Activated CD4-positive, alpha-beta T cell treated with anti-CD3 and anti-CD28 coated beads for 36 hours (primary cell): ENCODE measurements at regions not wholly inside any gene's neighbourhood (a gene's known extent, or its start where the extent isn't known, plus 50 kb on each side); places are given as distances from the start of the nearest gene placed in this dataset.
A peak's percentile ranks its signal among the peaks of the same experiment; 100 is the strongest.
"Not testable (repeated sequence)": the region's sequence is repeated elsewhere in the genome, so short reads cannot be mapped to it uniquely, and the experiment has no call there.

Experiments
- ATAC-seq: fragments of 200-7000 bp; cut with Tn5 transposase; one replicate; pipeline ENCODE4 v1.10.0; 2021; ENCODE audit warnings: mild to moderate bottlenecking, moderate library complexity
- CTCF ChIA-PET: fragments of 350-600 bp; sonication (Branson Sonifier 250); formaldehyde crosslinking; loops from one replicate; lab custom pipeline; 2021; ENCODE audit warnings: antibody characterized with exemption; lab: Charles Lee
- POLR2A ChIA-PET: fragments of 350-600 bp; sonication (Branson Sonifier 250); formaldehyde crosslinking; loops from one replicate; lab custom pipeline; 2021; ENCODE audit warnings: antibody characterized with exemption, inconsistent platforms; lab: Charles Lee
- DNase-seq: peaks from one replicate; pipeline ENCODE4 v3.0.0-alpha.2; 2020
- H3K27ac Mint-ChIP-seq: one replicate; pipeline ENCODE4 v1.8.0; 2021; ENCODE audit warnings: mixed read lengths
- H3K27me3 Mint-ChIP-seq: one replicate; pipeline ENCODE4 v1.8.0; 2021; ENCODE audit warnings: mixed read lengths
- H3K36me3 Mint-ChIP-seq: one replicate; pipeline ENCODE4 v1.8.0; 2021; ENCODE audit warnings: low read depth, mixed read lengths
- H3K4me1 Mint-ChIP-seq: one replicate; pipeline ENCODE4 v1.8.0; 2021; ENCODE audit warnings: mixed read lengths
- H3K4me3 Mint-ChIP-seq: one replicate; pipeline ENCODE4 v1.8.0; 2021; ENCODE audit warnings: mild to moderate bottlenecking, moderate library complexity, mixed read lengths
- H3K9me3 Mint-ChIP-seq: one replicate; pipeline ENCODE4 v1.8.0; 2021; ENCODE audit warnings: low read depth, mixed read lengths
- intact Hi-C, 2 experiments: fragments of 100-400 bp; cut with DNase I in 1 of 2; cut with micrococcal nuclease in 1 of 2; formaldehyde crosslinking; loops; one replicate each; pipeline versions ENCODE4 v1.14.2 to v1.15.1; 2022 to 2024; cut with DNase I, micrococcal nuclease

GRCh38 chr2:161070693-161071479 is 89.3 kb upstream of the TANK start:
- Mint-ChIP-seq H3K27ac (no peak overlapping the region), H3K36me3 (peaks cover 3% of the 10 kb centered on the region), H3K27me3 (no peaks in the 10 kb centered on the region), H3K4me1 (peaks cover 7% of the 10 kb centered on the region), H3K4me3 (no peak overlapping the region), H3K9me3 (no peaks in the 10 kb centered on the region)
- ATAC-seq (peak; percentile 47), DNase-seq (no peak)
- ChIA-PET CTCF (interaction anchor here (0.7 kb wide), 1 partner anchor 896 kb away, joined by 3 read pairs; no protein-coding TSS in a partner anchor), POLR2A (no interaction called here)
- intact Hi-C loops, result loop anchor here (10.0 kb wide), 4 partner anchors 586 to 1356 kb away; partner anchors contain the start of genes LY75 (in 1 of the 2) and MARCHF7 (in 1 of the 2)

GRCh38 chr2:161072436-161072835 is 87.8 kb upstream of the TANK start:
- ATAC-seq, DNase-seq, H3K9me3 Mint-ChIP-seq, H3K36me3 Mint-ChIP-seq, H3K4me3 Mint-ChIP-seq, H3K27ac Mint-ChIP-seq, H3K27me3 Mint-ChIP-seq, POLR2A ChIA-PET: not testable (repeated sequence)
- H3K4me1 Mint-ChIP-seq, result peaks cover 21% of the 10 kb centered on the region
- intact Hi-C loops, result loop anchor here (10.0 kb wide), 4 partner anchors 588 to 1358 kb away; partner anchors contain the start of genes LY75 (in 1 of the 2) and MARCHF7 (in 1 of the 2)
- CTCF ChIA-PET, result interaction anchor here (6.5 kb wide), 1 partner anchor 8 kb away, joined by 75 read pairs; no protein-coding TSS in a partner anchor

- H3K27ac Mint-ChIP-seq, result no peak overlapping the region
These were observed 84.5 kb upstream of the TANK start for GRCh38 chr2:161075701-161076100.

GRCh38 chr2:161076936-161077335 is 83.3 kb upstream of the TANK start:
- DNase-seq (no peak), ATAC-seq (no peak)
- POLR2A ChIA-PET, result no interaction called here
- H3K27ac Mint-ChIP-seq, result peak overlapping the region; percentile 88
- CTCF ChIA-PET, result interaction anchor here (0.7 to 6.5 kb wide), 5 partner anchors 9 to 111 kb away, joined by 3 to 75 read pairs (median 4); no protein-coding TSS in a partner anchor
- H3K4me3 Mint-ChIP-seq, result no peak overlapping the region
- no peaks in the 10 kb centered on the region for H3K9me3 Mint-ChIP-seq
- H3K4me1 Mint-ChIP-seq, result peaks cover 44% of the 10 kb centered on the region
- intact Hi-C loops, result loop anchor here (1.0 to 10.0 kb wide), 22 partner anchors 27 to 1362 kb away; partner anchors contain the start of genes TANK (in 2 of the 2), LY75 (in 1 of the 2), MARCHF7 (in 1 of the 2) and PSMD14 (in 1 of the 2)
- H3K36me3 Mint-ChIP-seq, result peaks cover 3% of the 10 kb centered on the region
- no peaks in the 10 kb centered on the region for H3K27me3 Mint-ChIP-seq

More at GRCh38 chr2:161075701-161076100, 84.5 kb upstream of the TANK start:
- H3K4me3 Mint-ChIP-seq, result no peak overlapping the region
- no peaks in the 10 kb centered on the region for H3K27me3 Mint-ChIP-seq
- CTCF ChIA-PET, result interaction anchor here (0.9 to 6.5 kb wide), 4 partner anchors 8 to 36 kb away, joined by 3 to 75 read pairs (median 4); no protein-coding TSS in a partner anchor
- H3K36me3 Mint-ChIP-seq, result peaks cover 3% of the 10 kb centered on the region
- intact Hi-C loops, result loop anchor here (2.0 to 10.0 kb wide), 13 partner anchors 29 to 1361 kb away; partner anchors contain the start of genes LY75 (in 1 of the 2), MARCHF7 (in 1 of the 2) and PSMD14 (in 1 of the 2)
- DNase-seq (no peak), ATAC-seq (no peak)
- no peaks in the 10 kb centered on the region for H3K9me3 Mint-ChIP-seq
- H3K4me1 Mint-ChIP-seq, result peaks cover 44% of the 10 kb centered on the region
- POLR2A ChIA-PET, result no interaction called here

- peak overlapping the region; percentile 42 for H3K4me3 Mint-ChIP-seq
- peak overlapping the region; percentile 88 for H3K27ac Mint-ChIP-seq
- H3K9me3 Mint-ChIP-seq, result no peaks in the 10 kb centered on the region
- ChIA-PET CTCF (interaction anchor here (0.7 to 6.5 kb wide), 6 partner anchors 9 to 110 kb away, joined by 3 to 75 read pairs (median 6); no protein-coding TSS in a partner anchor), POLR2A (interaction anchor here (0.9 to 1.3 kb wide), 2 partner anchors 13 to 27 kb away, joined by 3 read pairs; no protein-coding TSS in a partner anchor)
- H3K27me3 Mint-ChIP-seq, result no peaks in the 10 kb centered on the region
- H3K36me3 Mint-ChIP-seq, result no peaks in the 10 kb centered on the region
- H3K4me1 Mint-ChIP-seq, result peaks cover 44% of the 10 kb centered on the region
- intact Hi-C loops, result loop anchor here (1.0 to 10.0 kb wide), 22 partner anchors 27 to 1363 kb away; partner anchors contain the start of genes TANK (in 2 of the 2), LY75 (in 1 of the 2), MARCHF7 (in 1 of the 2) and PSMD14 (in 1 of the 2)
- peak; percentile 85 for DNase-seq
- peak; percentile 84 for ATAC-seq
These were observed 82.6 kb upstream of the TANK start for GRCh38 chr2:161077367-161078210.

GRCh38 chr2:161078211-161078539 is 82.1 kb upstream of the TANK start:
- Mint-ChIP-seq H3K4me3 (no peak overlapping the region), H3K27me3 (no peaks in the 10 kb centered on the region), H3K9me3 (no peaks in the 10 kb centered on the region), H3K4me1 (peaks cover 44% of the 10 kb centered on the region), H3K27ac (peak overlapping the region; percentile 88), H3K36me3 (no peaks in the 10 kb centered on the region)
- no peak for DNase-seq
- POLR2A ChIA-PET, result interaction anchor here (0.9 to 1.3 kb wide), 2 partner anchors 12 to 26 kb away, joined by 3 read pairs; no protein-coding TSS in a partner anchor
- CTCF ChIA-PET, result interaction anchor here (2.6 to 6.5 kb wide), 2 partner anchors 12 to 14 kb away, joined by 11 to 75 read pairs; no protein-coding TSS in a partner anchor
- intact Hi-C loops, result loop anchor here (5.0 to 10.0 kb wide), 10 partner anchors 44 to 1363 kb away; partner anchors contain the start of genes LY75 (in 1 of the 2) and MARCHF7 (in 1 of the 2)
- no peak for ATAC-seq

- H3K9me3 Mint-ChIP-seq, result peaks cover 4% of the 10 kb centered on the region
- POLR2A ChIA-PET, result no interaction called here
- ATAC-seq, result peak; percentile 69
- intact Hi-C loops, result no loop called here
- no peaks in the 10 kb centered on the region for H3K27me3 Mint-ChIP-seq
- CTCF ChIA-PET, result interaction anchor here (0.5 to 1.1 kb wide), 3 partner anchors 21 to 1040 kb away, joined by 3 to 5 read pairs (median 3); no protein-coding TSS in a partner anchor
- no peak overlapping the region for H3K27ac Mint-ChIP-seq
- H3K4me1 Mint-ChIP-seq, result peaks cover 21% of the 10 kb centered on the region
- H3K36me3 Mint-ChIP-seq, result no peaks in the 10 kb centered on the region
- no peak for DNase-seq
- H3K4me3 Mint-ChIP-seq, result no peak overlapping the region
These were observed 75.1 kb upstream of the TANK start for GRCh38 chr2:161085149-161085548.

- intact Hi-C loops, result no loop called here
- ATAC-seq (peak; percentile 17), DNase-seq (no peak)
- ChIA-PET CTCF (interaction anchor here (1.6 to 2.5 kb wide), 4 partner anchors 10 to 31 kb away, joined by 3 to 16 read pairs (median 10); no protein-coding TSS in a partner anchor), POLR2A (interaction anchor here (0.6 kb wide), 1 partner anchor 53 kb away, joined by 4 read pairs; no protein-coding TSS in a partner anchor)
- no peak overlapping the region for H3K4me3 Mint-ChIP-seq
- H3K27me3 Mint-ChIP-seq, result peaks cover 2% of the 10 kb centered on the region
- H3K4me1 Mint-ChIP-seq, result peaks cover 33% of the 10 kb centered on the region
- H3K36me3 Mint-ChIP-seq, result no peaks in the 10 kb centered on the region
- no peak overlapping the region for H3K27ac Mint-ChIP-seq
- H3K9me3 Mint-ChIP-seq, result peaks cover 4% of the 10 kb centered on the region
These were observed 71.4 kb upstream of the TANK start for GRCh38 chr2:161088658-161089350.

GRCh38 chr2:161090411-161090810 is 69.8 kb upstream of the TANK start:
- ChIA-PET POLR2A (interaction anchor here (0.8 kb wide), 1 partner anchor 12 kb away, joined by 3 read pairs; no protein-coding TSS in a partner anchor), CTCF (interaction anchor here (0.6 to 2.5 kb wide), 7 partner anchors 11 to 1193 kb away, joined by 3 to 16 read pairs (median 4); no protein-coding TSS in a partner anchor)
- ATAC-seq, result peak; percentile 84
- peaks cover 29% of the 10 kb centered on the region for H3K4me1 Mint-ChIP-seq
- peaks cover 2% of the 10 kb centered on the region for H3K27me3 Mint-ChIP-seq
- peak overlapping the region; percentile 49 for H3K27ac Mint-ChIP-seq
- peaks cover under 1% of the 10 kb centered on the region for H3K9me3 Mint-ChIP-seq
- H3K36me3 Mint-ChIP-seq, result no peaks in the 10 kb centered on the region
- intact Hi-C loops, result no loop called here
- DNase-seq, result peak; percentile 50
- peak overlapping the region; percentile 29 for H3K4me3 Mint-ChIP-seq

GRCh38 chr2:161095314-161095713 is 64.9 kb upstream of the TANK start:
- intact Hi-C loops, result no loop called here
- DNase-seq (no peak), ATAC-seq (no peak)
- Mint-ChIP-seq H3K9me3 (no peaks in the 10 kb centered on the region), H3K36me3 (peaks cover 2% of the 10 kb centered on the region), H3K4me3 (no peak overlapping the region), H3K27me3 (peaks cover 2% of the 10 kb centered on the region), H3K4me1 (peaks cover 11% of the 10 kb centered on the region), H3K27ac (no peak overlapping the region)
- CTCF ChIA-PET, result no interaction called here
- POLR2A ChIA-PET, result no interaction called here
